GM18868 (cell line): ENCODE measurements at regions not wholly inside any gene's neighbourhood (a gene's known extent, or its start where the extent isn't known, plus 50 kb on each side); places are given as distances from the start of the nearest gene placed in this dataset.
"Not testable (repeated sequence)": the region's sequence is repeated elsewhere in the genome, so short reads cannot be mapped to it uniquely, and the experiment has no call there.

Experiments
- ATAC-seq: cut with Tn5 transposase; IDR thresholded peaks from one replicate; pipeline ENCODE4 v1.9.1; 2021; ENCODE audit warnings: mild to moderate bottlenecking, moderate library complexity; ENCODE audit not compliant: unreplicated experiment

GRCh38 chr4:30538794-30539193 is 181.4 kb upstream of the PCDH7 start:
- no peak for ATAC-seq

- no peak for ATAC-seq
Observed at GRCh38 chr4:30543057-30543456, 177.1 kb upstream of the PCDH7 start.

GRCh38 chr4:30553151-30553550 is 167.0 kb upstream of the PCDH7 start:
- no peak for ATAC-seq

- no peak for ATAC-seq
Observed at GRCh38 chr4:30553706-30554105, 166.5 kb upstream of the PCDH7 start.

DNA sequence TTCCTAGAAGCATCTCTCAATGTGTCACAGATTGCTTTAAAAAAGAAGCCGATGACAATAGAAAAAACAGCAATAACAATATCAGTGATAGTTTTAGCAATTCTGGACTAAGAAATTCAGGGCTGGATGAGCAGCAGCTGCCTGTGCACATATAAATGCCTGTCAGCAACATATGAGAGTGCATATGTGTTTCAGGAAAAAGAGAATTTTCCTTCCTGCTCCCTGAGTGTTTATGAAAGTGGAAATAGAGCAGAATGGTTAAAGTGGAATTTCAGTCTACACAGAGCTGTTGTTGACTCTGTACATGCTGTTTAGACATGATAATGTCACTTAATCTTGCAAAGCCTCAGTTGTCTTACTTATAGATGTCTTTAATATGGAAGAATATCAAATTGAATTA is 164.4 kb upstream of the PCDH7 start:
- ATAC-seq, result no peak

DNA sequence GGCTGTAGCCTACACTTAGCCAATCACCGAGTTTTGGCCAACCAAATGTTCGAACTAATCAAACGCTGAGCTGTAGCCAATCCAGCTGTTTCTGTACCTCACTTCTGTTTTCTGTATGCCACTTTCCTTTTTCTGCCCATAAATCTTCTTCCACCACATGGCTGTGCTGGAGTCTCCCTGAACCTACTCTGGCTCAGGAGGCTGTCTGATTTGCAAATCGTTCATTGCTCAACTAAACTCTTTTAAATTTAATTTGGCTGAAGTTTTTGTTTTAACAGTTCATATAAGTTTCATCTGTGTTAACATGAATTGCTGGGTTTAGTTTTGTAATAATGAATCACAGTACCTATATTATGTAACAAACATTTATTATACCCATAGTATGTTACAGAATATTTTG is 160.7 kb upstream of the PCDH7 start:
- ATAC-seq, result no peak

GRCh38 chr4:30586850-30587249 is 133.3 kb upstream of the PCDH7 start:
- peak; percentile 59 for ATAC-seq

DNA sequence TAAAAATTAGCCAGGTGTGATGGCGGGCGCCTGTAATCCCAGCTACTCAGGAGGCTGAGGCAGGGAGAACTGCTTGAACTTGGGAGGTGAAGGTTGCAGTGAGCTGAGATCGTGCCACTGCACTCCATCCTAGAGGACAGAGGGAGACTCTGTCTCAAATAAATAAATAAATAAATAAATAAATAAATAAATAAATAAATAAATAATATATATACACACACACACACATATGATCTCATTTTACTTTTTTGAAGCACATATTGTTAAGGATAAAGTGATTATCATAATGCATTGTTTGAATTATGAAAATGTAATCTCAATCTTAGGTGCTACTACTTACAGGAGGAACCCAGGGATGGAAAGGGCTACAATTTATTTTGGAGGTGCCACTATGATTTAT is 130.5 kb upstream of the PCDH7 start:
- ATAC-seq, result not testable (repeated sequence)

DNA sequence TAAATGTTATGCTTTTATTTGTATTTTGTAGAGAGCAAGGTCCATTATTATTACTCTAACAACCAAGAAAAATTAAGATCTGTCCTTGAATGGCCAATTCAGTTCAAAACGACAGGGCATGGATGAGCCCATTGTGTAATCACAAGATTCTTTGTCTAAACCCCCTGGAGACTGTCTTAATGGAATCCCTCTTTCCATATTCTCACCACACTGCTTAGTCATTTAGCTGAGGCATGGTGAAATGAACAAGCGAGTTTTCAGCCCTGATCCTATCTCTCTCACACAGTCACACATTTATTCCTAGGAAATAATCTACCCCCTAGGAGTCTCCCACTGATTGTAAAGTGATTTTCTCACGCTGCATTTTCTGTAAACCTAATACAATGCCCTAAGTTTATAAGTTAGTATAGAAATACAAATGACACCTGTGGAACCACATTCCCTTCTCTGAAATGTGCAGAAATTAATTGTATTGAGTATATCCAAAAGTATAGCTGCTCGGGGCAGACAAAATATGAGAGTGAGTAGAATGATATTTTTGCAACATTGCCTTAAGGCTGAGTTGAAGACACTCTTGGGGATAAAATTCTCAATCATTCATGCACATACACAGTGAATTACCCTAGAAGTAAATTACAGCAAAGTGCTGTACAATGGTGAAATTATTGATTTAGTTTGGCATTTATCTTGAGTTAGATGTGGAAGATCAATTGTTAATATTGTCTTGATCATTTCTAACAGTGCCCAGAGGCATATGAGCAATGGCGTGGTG is 119.7 kb upstream of the PCDH7 start:
- no peak for ATAC-seq

DNA sequence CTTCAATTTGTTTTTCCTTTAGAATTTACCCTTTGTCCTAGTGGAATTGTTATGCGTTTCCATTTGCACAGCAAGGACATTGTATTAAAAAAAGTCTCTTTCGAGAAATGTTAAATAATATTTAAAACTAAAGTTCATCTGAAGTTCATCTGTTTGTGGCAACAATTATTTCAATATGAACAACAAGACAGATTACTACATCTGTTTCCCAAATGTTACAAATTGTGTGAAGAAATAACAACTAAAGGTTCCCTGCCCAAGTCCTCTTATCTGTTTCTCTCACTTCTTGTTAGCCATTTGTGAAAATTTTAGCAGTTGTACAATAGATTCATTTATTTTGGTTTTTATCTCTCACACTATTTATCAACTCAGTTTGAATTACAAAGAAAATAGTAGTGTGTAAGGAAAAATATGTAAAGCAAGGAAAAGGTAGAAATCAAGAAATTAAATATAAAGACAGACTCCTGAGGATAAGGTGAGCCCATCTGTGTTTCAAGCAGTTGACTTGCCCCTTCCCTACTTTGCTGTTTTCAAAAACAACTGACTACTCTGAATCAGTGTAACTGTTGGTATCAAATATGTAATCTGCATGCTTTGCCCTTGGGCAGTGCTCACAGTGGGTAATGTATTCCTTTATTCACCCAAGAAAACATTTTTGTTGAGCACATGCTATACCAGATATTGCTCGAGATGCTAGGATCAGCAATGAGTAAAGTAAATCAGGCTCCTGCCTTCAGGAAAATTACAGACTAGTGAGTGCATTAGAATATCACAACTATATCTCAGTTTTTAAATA is 118.9 kb upstream of the PCDH7 start:
- ATAC-seq, result no peak

DNA sequence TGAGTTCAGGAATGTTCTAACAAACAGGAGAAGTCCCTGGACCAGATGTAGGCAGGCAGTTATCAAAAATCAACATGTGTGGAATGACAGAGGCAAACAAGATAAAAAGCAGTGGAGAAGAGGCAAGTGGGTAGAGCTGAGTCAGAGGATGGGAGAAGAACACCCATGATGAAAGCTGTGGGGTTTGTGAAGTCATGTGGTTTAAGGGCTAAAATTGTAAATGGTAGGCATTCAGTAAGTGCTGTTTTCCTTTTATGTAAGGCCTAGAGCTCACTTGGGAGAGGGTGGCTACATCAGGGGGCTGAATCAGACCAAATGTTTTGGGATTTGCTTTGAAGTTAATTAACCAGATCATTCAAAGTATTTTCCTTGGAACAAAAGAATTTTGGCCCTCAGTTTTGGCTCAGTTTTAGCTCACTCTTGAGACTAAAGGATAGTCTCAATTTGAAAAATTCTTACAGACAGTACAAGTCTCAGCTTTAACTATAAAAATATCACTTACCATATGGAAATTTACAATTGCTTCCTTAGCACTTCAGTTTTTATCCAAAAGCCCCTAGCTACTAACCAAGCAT is 114.5 kb upstream of the PCDH7 start:
- no peak for ATAC-seq

DNA sequence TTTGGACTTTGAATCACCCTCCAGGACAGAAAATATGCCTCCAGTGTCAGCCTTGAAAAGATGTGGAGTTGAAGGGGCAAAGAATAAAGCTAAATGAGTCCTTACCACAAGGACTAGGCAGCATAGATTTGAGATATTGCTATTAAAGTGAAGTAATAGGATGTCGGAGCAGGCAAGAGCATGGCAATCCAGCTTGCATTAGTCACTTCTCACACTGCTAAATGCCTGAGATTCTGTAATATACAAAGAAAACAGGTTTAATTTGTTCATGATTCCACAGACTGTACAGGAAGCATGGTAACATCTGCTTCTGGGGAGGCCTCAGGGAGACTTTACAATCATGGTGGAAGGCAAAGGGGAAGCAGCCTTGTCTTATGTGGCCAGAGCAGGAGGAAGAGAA is 109.8 kb upstream of the PCDH7 start:
- no peak for ATAC-seq

DNA sequence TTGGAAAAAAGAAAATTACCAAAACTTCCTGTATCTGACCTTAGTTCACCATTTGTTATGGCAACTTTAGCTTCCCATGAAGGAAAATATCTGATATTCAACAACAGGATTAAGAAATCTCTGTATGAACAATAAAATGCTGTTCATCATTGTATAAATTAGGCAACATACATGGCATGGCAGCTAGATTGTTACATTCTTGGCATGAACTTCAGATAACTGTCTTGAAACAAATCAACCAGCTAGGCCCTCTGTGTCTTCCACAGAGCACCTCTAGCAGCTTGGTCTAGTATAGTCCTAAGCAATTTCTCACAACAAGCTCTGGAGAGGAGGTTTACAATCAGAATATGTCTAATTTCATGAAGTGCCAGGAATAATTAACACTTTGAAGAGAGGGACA is 105.4 kb upstream of the PCDH7 start:
- ATAC-seq, result no peak

DNA sequence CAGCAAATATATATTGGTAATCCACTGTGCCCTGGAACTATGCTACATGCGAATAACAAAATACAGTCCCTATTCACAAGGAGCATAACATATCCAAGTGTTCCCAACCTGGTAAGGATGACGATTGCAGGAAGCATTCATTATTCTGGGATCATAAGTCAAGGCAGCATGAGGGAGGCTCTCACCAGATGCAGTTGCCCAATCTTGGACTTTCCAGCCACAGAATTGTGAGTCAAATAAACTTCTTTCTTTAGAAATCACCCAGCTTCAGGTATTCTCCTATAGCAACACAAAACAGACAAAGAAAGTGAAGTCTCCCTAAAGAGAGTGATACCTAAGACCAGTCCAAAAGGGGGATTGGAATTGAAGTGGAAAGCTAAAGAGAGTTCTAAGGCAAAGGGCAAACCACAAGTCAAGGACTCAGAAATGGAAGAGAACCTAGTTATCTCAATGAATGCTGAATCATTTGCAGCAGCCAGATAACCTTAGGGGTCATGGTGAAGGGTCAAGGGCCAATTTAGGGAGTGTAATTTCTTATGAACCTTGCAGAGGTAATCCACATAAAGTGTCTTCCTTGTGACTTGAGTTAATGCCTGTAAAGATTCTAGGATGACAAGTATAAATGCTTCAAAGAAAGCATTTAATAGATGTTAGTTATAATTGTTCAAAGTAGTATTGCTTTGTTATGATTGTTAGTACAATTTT is 103.1 kb upstream of the PCDH7 start:
- ATAC-seq, result no peak

- ATAC-seq, result no peak
Observed at GRCh38 chr4:30617836-30618235, 102.3 kb upstream of the PCDH7 start.

GRCh38 chr4:30619679-30620078 is 100.5 kb upstream of the PCDH7 start:
- peak; percentile 85 for ATAC-seq

GRCh38 chr4:30620711-30621110 is 99.5 kb upstream of the PCDH7 start:
- ATAC-seq, result no peak

DNA sequence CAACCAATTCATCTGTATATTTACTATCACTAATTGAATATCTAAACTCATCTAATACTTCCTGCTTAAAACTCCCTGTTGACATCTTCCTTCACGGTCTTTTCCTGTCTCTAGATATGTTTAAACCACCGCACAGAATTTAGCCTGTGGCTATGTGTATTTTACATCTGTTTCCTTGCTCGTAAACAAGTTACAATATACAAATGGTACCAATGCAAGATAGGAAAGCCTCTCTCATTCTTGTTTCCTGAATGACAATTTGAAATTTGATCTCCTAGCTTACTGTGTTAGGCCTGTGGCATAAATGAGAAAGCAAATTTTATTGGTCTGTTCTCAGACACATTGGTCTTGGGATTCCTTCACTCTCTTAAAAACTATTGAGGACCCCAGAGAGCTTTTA is 89.7 kb upstream of the PCDH7 start:
- ATAC-seq, result no peak

DNA sequence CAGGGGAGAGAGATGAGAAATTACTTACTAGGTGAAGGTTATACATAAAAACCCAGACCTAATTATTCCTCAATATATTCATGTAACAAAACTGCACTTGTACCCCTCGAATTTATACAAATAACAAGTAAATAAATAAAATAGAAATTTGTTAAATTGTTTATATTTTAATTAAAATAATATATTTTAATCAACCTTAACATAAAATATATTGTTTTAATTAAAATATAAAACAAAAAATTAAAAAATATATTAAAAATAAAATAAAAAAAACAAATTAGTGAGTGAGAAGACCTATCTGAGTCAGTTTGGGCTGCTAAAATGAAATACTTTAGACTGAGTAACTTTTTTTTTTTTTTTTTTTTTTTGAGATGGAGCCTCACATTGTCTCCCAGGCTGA is 87.4 kb upstream of the PCDH7 start:
- ATAC-seq, result no peak

DNA sequence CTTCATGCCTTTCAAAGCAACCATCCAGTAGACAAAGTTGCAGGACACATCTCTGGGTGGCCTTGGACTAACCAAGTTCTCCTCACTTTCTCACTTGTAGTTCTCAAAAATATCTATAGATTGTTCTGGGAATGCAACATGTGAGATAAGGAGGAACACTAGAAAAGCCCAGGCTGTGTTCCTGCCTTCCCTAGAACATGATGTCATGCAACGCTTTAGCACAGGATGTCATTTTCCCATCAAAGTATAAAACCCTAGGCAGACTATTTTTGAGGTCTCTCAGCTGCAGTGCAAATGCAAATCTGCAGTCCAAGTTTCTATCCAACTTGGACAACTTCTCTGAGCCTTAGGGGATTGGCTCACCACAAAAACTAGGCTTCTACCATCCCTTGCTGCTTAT is 78.8 kb upstream of the PCDH7 start:
- no peak for ATAC-seq

DNA sequence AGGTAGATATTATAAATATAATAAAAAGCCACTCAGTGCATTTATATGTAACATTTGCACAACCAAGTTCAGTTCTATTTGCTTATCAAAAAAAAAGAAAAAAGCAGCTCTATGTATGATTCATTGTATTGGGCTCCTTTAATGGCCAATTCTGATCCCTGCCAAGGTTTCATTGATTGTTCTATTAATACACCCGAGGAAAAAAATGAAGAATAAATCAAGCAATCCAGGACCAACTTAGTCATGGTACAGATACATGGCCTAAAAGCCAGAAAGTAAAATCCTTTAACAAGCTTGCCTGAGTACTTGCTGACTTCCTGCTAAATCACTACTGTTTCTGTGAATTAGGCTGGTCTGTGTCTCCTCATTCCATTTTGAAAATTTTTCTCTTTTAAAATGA is 77.6 kb upstream of the PCDH7 start:
- no peak for ATAC-seq
